Nephron (organoid): ENCODE measurements at regions not wholly inside any gene's neighbourhood (a gene's known extent, or its start where the extent isn't known, plus 50 kb on each side); places are given as distances from the start of the nearest gene placed in this dataset.

Experiments
- H3K27ac Mint-ChIP-seq, 3 experiments: 2 replicates each; pipeline ENCODE4 v1.8.0; 2020; ENCODE audit warnings: mixed read lengths in 3 of 3, mild to moderate bottlenecking in 2 of 3, moderate library complexity in 1 of 3
- H3K27me3 Mint-ChIP-seq: 2 replicates; pipeline ENCODE4 v1.8.0; 2021; ENCODE audit warnings: low read depth, mild to moderate bottlenecking, moderate library complexity, mixed read lengths
- H3K36me3 Mint-ChIP-seq: 2 replicates; pipeline ENCODE4 v1.8.0; 2020; ENCODE audit warnings: low read depth, mixed read lengths
- H3K4me1 Mint-ChIP-seq: 2 replicates; pipeline ENCODE4 v1.8.0; 2020; ENCODE audit warnings: mixed read lengths
- H3K4me3 Mint-ChIP-seq, 3 experiments: 2 replicates each; pipeline ENCODE4 v1.8.0; 2020; ENCODE audit warnings: mild to moderate bottlenecking in 3 of 3, mixed read lengths in 3 of 3, moderate library complexity in 2 of 3
- H3K9me3 Mint-ChIP-seq: 2 replicates; pipeline ENCODE4 v1.8.0; 2020; ENCODE audit warnings: mixed read lengths
- CTCF ChIP-seq, 3 experiments: fragments of 200-600 bp; sonication (generic); IDR thresholded peaks; one replicate each; pipeline ENCODE4 v1.5.0; 2021; ENCODE audit warnings: antibody characterized with exemption in 3 of 3; ENCODE audit not compliant: unreplicated experiment in 3 of 3

GRCh38 chr10:14454629-14455028 lies 123.9 kb upstream of the FRMD4A start:
- H3K27ac Mint-ChIP-seq, result no peak overlapping the region
- peaks cover 12% of the 10 kb centered on the region for H3K9me3 Mint-ChIP-seq
- TF ChIP-seq CTCF (IDR thresholded peaks at IDR 0.05; ENCODE audit: unreplicated experiment in 3 of 3), result no peak
- H3K36me3 Mint-ChIP-seq, result no peaks in the 10 kb centered on the region
- no peaks in the 10 kb centered on the region for H3K4me1 Mint-ChIP-seq
- no peak overlapping the region for H3K4me3 Mint-ChIP-seq
- H3K27me3 Mint-ChIP-seq, result peaks cover 5% of the 10 kb centered on the region

- no peak for TF ChIP-seq CTCF (IDR thresholded peaks at IDR 0.05; ENCODE audit: unreplicated experiment in 3 of 3)
- peaks cover 10% of the 10 kb centered on the region for H3K27me3 Mint-ChIP-seq
Measured at GRCh38 chr10:14454206-14454605, 123.5 kb upstream of the FRMD4A start.

GRCh38 chr10:14453593-14453992 lies 122.9 kb upstream of the FRMD4A start:
- Mint-ChIP-seq H3K4me1 (peaks cover 6% of the 10 kb centered on the region), H3K27me3 (peaks cover 12% of the 10 kb centered on the region), H3K9me3 (peaks cover 10% of the 10 kb centered on the region), H3K4me3 (no peak overlapping the region), H3K36me3 (no peaks in the 10 kb centered on the region), H3K27ac (no peak overlapping the region)
- TF ChIP-seq CTCF (IDR thresholded peaks at IDR 0.05; ENCODE audit: unreplicated experiment in 3 of 3), result no peak

More at GRCh38 chr10:14454206-14454605, 123.5 kb upstream of the FRMD4A start:
- Mint-ChIP-seq H3K9me3 (peaks cover 12% of the 10 kb centered on the region), H3K27ac (no peak overlapping the region), H3K36me3 (no peaks in the 10 kb centered on the region), H3K4me1 (peaks cover under 1% of the 10 kb centered on the region), H3K4me3 (no peak overlapping the region)

- H3K27me3 Mint-ChIP-seq, result peaks cover 12% of the 10 kb centered on the region
- no peaks in the 10 kb centered on the region for H3K9me3 Mint-ChIP-seq
- no peak overlapping the region for H3K4me3 Mint-ChIP-seq
- H3K36me3 Mint-ChIP-seq, result no peaks in the 10 kb centered on the region
- H3K4me1 Mint-ChIP-seq, result peaks cover 10% of the 10 kb centered on the region
- H3K27ac Mint-ChIP-seq, result no peak overlapping the region
- no peak for TF ChIP-seq CTCF (IDR thresholded peaks at IDR 0.05; ENCODE audit: unreplicated experiment in 3 of 3)
Measured at GRCh38 chr10:14451341-14451740, 120.6 kb upstream of the FRMD4A start.

GRCh38 chr10:14450041-14450491 lies 119.3 kb upstream of the FRMD4A start:
- Mint-ChIP-seq H3K27me3 (peaks cover 12% of the 10 kb centered on the region), H3K9me3 (peaks cover 3% of the 10 kb centered on the region), H3K4me3 (no peak overlapping the region), H3K27ac (no peak overlapping the region), H3K36me3 (no peaks in the 10 kb centered on the region), H3K4me1 (peaks cover 10% of the 10 kb centered on the region)
- no peak for TF ChIP-seq CTCF (IDR thresholded peaks at IDR 0.05; ENCODE audit: unreplicated experiment in 3 of 3)

GRCh38 chr10:14449293-14449815 lies 118.6 kb upstream of the FRMD4A start:
- Mint-ChIP-seq H3K9me3 (peaks cover 3% of the 10 kb centered on the region), H3K27ac (no peak overlapping the region), H3K4me1 (peaks cover 10% of the 10 kb centered on the region), H3K27me3 (peaks cover 12% of the 10 kb centered on the region), H3K4me3 (no peak overlapping the region), H3K36me3 (no peaks in the 10 kb centered on the region)
- TF ChIP-seq CTCF (IDR thresholded peaks at IDR 0.05; ENCODE audit: unreplicated experiment in 3 of 3), result no peak
